Esophagus muscularis mucosa (tissue), 4 donors: ENCODE measurements at regions not wholly inside any gene's neighbourhood (a gene's known extent, or its start where the extent isn't known, plus 50 kb on each side); places are given as distances from the start of the nearest gene placed in this dataset.

Experiments used
- EP300 ChIP-seq: sonication (generic); formaldehyde crosslinking; IDR thresholded peaks from one replicate; pipeline ENCODE4 v1.6.1; 2017; ENCODE audit warnings: antibody characterized with exemption
- POLR2A ChIP-seq: fragments of 450-650 bp; IDR thresholded peaks from one replicate; pipeline ENCODE4 v1.6.1; 2017; ENCODE audit warnings: antibody characterized with exemption, moderate library complexity, mild to moderate bottlenecking, low read depth
- POLR2AphosphoS5 ChIP-seq, 2 donors: sonication (generic); formaldehyde crosslinking; IDR thresholded peaks; one replicate each; pipeline ENCODE4 v1.6.1; 2017; ENCODE audit warnings: antibody characterized with exemption in 2 of 2
- TF ChIP-seq, protein P1 (sequence below), 3 experiments: fragments of 200-600 bp in 2 of 3; fragments of 450-650 bp in 1 of 3; sonication (generic) in 2 of 3; IDR thresholded peaks; one replicate each; pipeline ENCODE4 v1.5.1; 2017 to 2019; ENCODE audit warnings: antibody characterized with exemption in 3 of 3, mild to moderate bottlenecking in 2 of 3, moderate library complexity in 1 of 3

DNA sequence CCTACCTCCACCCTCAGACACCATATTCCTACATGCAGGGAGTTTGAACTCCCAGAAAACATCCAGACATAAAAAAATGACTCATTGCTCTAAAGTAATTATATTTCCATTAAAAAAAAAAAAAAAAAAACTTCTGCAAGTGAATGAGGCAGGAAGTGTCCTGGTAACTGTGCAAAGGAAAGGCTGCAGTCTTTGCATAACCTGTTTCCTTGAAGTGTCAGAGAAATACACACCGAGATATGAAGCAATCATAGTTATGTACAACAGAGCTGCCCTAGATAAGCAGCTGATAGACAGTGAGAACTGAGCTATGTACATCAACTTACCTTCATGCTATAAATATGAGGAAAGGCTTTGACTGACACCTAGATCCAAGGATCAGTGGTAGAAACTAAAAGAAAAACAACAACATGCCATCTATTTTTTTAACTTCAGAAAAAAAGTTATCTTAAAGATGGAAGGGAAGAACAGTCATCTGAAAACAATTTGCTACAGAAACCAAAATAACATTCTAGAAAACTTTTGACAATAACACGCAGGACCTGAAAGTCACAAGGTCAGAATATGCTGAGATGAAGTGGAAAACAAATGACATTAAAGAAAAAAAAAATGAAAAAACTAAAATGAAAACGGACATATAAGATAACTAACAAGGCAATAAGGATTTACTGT lies 263.2 kb downstream of the SEC23A start:
- TF ChIP-seq, protein P1, sequence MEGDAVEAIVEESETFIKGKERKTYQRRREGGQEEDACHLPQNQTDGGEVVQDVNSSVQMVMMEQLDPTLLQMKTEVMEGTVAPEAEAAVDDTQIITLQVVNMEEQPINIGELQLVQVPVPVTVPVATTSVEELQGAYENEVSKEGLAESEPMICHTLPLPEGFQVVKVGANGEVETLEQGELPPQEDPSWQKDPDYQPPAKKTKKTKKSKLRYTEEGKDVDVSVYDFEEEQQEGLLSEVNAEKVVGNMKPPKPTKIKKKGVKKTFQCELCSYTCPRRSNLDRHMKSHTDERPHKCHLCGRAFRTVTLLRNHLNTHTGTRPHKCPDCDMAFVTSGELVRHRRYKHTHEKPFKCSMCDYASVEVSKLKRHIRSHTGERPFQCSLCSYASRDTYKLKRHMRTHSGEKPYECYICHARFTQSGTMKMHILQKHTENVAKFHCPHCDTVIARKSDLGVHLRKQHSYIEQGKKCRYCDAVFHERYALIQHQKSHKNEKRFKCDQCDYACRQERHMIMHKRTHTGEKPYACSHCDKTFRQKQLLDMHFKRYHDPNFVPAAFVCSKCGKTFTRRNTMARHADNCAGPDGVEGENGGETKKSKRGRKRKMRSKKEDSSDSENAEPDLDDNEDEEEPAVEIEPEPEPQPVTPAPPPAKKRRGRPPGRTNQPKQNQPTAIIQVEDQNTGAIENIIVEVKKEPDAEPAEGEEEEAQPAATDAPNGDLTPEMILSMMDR (IDR thresholded peaks at IDR 0.05), result no peak
- no peak for TF ChIP-seq POLR2A
- TF ChIP-seq POLR2AphosphoS5 (IDR thresholded peaks at IDR 0.05), result no peak
- no peak for TF ChIP-seq EP300
